Sigmoid colon (tissue), 4 donors: ENCODE measurements at regions not wholly inside any gene's neighbourhood (a gene's known extent, or its start where the extent isn't known, plus 50 kb on each side); places are given as distances from the start of the nearest gene placed in this dataset.

Experiments
- EP300 ChIP-seq, 4 donors: sonication (generic); formaldehyde crosslinking; IDR thresholded peaks; one replicate each; pipeline ENCODE4 v1.6.1; 2017; ENCODE audit warnings: antibody characterized with exemption in 4 of 4
- POLR2A ChIP-seq, 2 donors: fragments of 450-650 bp; IDR thresholded peaks; one replicate each; pipeline ENCODE4 v1.6.1; 2016; ENCODE audit warnings: antibody characterized with exemption in 2 of 2, mild to moderate bottlenecking in 2 of 2, moderate library complexity in 2 of 2
- TF ChIP-seq, protein P1 (sequence below), 4 experiments: fragments of 450-650 bp in 3 of 4; fragments of 200-600 bp in 1 of 4; IDR thresholded peaks; one replicate each; pipeline ENCODE4 v1.5.1; 2016 to 2019; ENCODE audit warnings: antibody characterized with exemption in 4 of 4, mild to moderate bottlenecking in 3 of 4, moderate library complexity in 2 of 4

DNA sequence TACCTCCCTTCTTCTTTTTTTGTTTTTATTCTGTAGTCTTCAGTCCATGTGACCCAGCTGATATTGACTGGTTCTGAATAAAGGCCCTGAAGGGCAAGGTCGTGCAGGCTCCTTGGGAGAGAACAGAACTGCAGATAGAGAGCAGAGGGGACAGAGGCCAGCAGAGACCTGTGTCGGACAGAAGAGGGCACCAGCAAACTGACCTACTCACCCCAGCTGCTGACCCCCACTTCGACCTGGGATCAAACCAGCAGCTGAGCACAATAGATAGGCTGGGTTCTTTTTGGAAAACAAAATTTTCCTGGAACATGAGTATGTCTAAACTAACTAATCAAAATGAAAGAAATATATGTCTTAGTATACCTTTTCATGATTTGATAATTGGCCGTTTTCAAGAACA is 695.1 kb downstream of the NR2F1-AS1 start:
- TF ChIP-seq, protein P1, sequence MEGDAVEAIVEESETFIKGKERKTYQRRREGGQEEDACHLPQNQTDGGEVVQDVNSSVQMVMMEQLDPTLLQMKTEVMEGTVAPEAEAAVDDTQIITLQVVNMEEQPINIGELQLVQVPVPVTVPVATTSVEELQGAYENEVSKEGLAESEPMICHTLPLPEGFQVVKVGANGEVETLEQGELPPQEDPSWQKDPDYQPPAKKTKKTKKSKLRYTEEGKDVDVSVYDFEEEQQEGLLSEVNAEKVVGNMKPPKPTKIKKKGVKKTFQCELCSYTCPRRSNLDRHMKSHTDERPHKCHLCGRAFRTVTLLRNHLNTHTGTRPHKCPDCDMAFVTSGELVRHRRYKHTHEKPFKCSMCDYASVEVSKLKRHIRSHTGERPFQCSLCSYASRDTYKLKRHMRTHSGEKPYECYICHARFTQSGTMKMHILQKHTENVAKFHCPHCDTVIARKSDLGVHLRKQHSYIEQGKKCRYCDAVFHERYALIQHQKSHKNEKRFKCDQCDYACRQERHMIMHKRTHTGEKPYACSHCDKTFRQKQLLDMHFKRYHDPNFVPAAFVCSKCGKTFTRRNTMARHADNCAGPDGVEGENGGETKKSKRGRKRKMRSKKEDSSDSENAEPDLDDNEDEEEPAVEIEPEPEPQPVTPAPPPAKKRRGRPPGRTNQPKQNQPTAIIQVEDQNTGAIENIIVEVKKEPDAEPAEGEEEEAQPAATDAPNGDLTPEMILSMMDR (IDR thresholded peaks at IDR 0.05), result no peak
- no peak for TF ChIP-seq POLR2A (IDR thresholded peaks at IDR 0.05)
- no peak for TF ChIP-seq EP300 (IDR thresholded peaks at IDR 0.05)
